T-helper 2 cell treated with Interferon-gamma antibody and Interleukin-4, amounts not matched to agents 100 ng/mL and 5 ng/mL, for 36 hours (primary cell): ENCODE measurements at regions not wholly inside any gene's neighbourhood (a gene's known extent, or its start where the extent isn't known, plus 50 kb on each side); places are given as distances from the start of the nearest gene placed in this dataset.

Source experiments
- intact Hi-C: fragments of 100-400 bp; cut with micrococcal nuclease; formaldehyde crosslinking; loops from one replicate; pipeline ENCODE4 v1.15.1; 2023

- intact Hi-C loops: no loop called here
Observed at GRCh38 chr3:107970993-107971580, 119.7 kb downstream of the CD47 start.

GRCh38 chr3:107969994-107970819 is 120.6 kb downstream of the CD47 start:
- intact Hi-C loops: no loop called here

GRCh38 chr3:107969525-107969924 is 121.3 kb downstream of the CD47 start:
- intact Hi-C loops: no loop called here

- intact Hi-C loops: no loop called here
Observed at GRCh38 chr3:107966276-107966675, 124.6 kb downstream of the CD47 start.

GRCh38 chr3:107965136-107965655 is 125.6 kb downstream of the CD47 start:
- intact Hi-C loops: no loop called here

- intact Hi-C loops: no loop called here
Observed at GRCh38 chr3:107963581-107963980, 127.2 kb downstream of the CD47 start.

- intact Hi-C loops: no loop called here
Observed at GRCh38 chr3:107962946-107963345, 127.9 kb downstream of the CD47 start.

- intact Hi-C loops: no loop called here
Observed at GRCh38 chr3:107962037-107962436, 128.8 kb downstream of the CD47 start.

GRCh38 chr3:107959550-107960154 is 131.2 kb downstream of the CD47 start:
- intact Hi-C loops: no loop called here

- intact Hi-C loops: no loop called here
Observed at GRCh38 chr3:107958146-107958545, 132.7 kb downstream of the CD47 start.

- intact Hi-C loops: no loop called here
Observed at GRCh38 chr3:107956991-107957900, 133.6 kb downstream of the CD47 start.

GRCh38 chr3:107954845-107955244 is 136.0 kb downstream of the CD47 start:
- intact Hi-C loops: no loop called here

- intact Hi-C loops: no loop called here
Observed at GRCh38 chr3:107953722-107954121, 137.1 kb downstream of the CD47 start.

GRCh38 chr3:107951126-107951525 is 139.7 kb downstream of the CD47 start:
- intact Hi-C loops: no loop called here

- intact Hi-C loops: no loop called here
Observed at GRCh38 chr3:107950417-107950816, 140.4 kb downstream of the CD47 start.

- intact Hi-C loops: no loop called here
Observed at GRCh38 chr3:107949394-107949970, 141.3 kb downstream of the CD47 start.

- intact Hi-C loops: no loop called here
Observed at GRCh38 chr3:107947203-107947602, 143.6 kb downstream of the CD47 start.

- intact Hi-C loops: no loop called here
Observed at GRCh38 chr3:107946700-107947099, 144.1 kb downstream of the CD47 start.

GRCh38 chr3:107945417-107946094 is 145.3 kb downstream of the CD47 start:
- intact Hi-C loops: no loop called here
